ENCODE measurements at regions not wholly inside any gene's neighbourhood (a gene's known extent, or its start where the extent isn't known, plus 50 kb on each side); places are given as distances from the start of the nearest gene placed in this dataset.

GRCh38 chr1:194056169-194056568 lies 869.8 kb upstream of the B3GALT2 start:
- TF ChIP-seq ZNF70 (CRISPR knock-in tag; IDR thresholded peaks at IDR 0.05) (no peak), ESRRG (CRISPR knock-in tag; IDR thresholded peaks at IDR 0.05) (no peak), BACH2 (CRISPR knock-in tag; IDR thresholded peaks at IDR 0.05; ENCODE audit: borderline replicate concordance) (no peak), ARNTL (CRISPR knock-in tag; IDR thresholded peaks at IDR 0.05; ENCODE audit: borderline replicate concordance, low read depth) (no peak), ZNF8 (CRISPR knock-in tag; IDR thresholded peaks at IDR 0.05) (no peak), PATZ1 (CRISPR knock-in tag; IDR thresholded peaks at IDR 0.05; ENCODE audit: borderline replicate concordance) (no peak), GLIS3 (CRISPR knock-in tag; IDR thresholded peaks at IDR 0.05) (no peak), ISL1 (CRISPR knock-in tag; IDR thresholded peaks at IDR 0.05) (no peak), POU6F1 (CRISPR knock-in tag; IDR thresholded peaks at IDR 0.05; ENCODE audit: borderline replicate concordance, low read depth) (no peak), ZFP3 (CRISPR knock-in tag; IDR thresholded peaks at IDR 0.05) (no peak), PPARA (CRISPR knock-in tag; IDR thresholded peaks at IDR 0.05; ENCODE audit: borderline replicate concordance) (no peak)
